Naive B cell (primary cell): ENCODE measurements at regions not wholly inside any gene's neighbourhood (a gene's known extent, or its start where the extent isn't known, plus 50 kb on each side); places are given as distances from the start of the nearest gene placed in this dataset.

ENCODE experiments used
- ATAC-seq, 2 donors: fragments of 150-1000 bp; cut with Tn5 transposase; 2 replicates each; pipeline ENCODE4 v1.10.0; 2021; ENCODE audit warnings: low read depth in 2 of 2, mild to moderate bottlenecking in 2 of 2, moderate library complexity in 2 of 2
- DNase-seq: peaks from one replicate; pipeline ENCODE4 v3.0.0; 2022
- H3K27ac Mint-ChIP-seq, 6 donors: one replicate each; pipeline ENCODE4 v1.8.0; 2020 to 2022; ENCODE audit warnings: mild to moderate bottlenecking in 6 of 6, mixed read lengths in 6 of 6, moderate library complexity in 5 of 6, inconsistent platforms in 2 of 6
- H3K27me3 Mint-ChIP-seq, 3 donors: one replicate each; pipeline ENCODE4 v1.8.0; 2021 to 2022; ENCODE audit warnings: mixed read lengths in 3 of 3, mild to moderate bottlenecking in 1 of 3
- H3K36me3 Mint-ChIP-seq, 2 donors: one replicate each; pipeline ENCODE4 v1.8.0; 2020 to 2022; ENCODE audit warnings: mixed read lengths in 2 of 2, inconsistent platforms in 1 of 2, mild to moderate bottlenecking in 1 of 2
- H3K4me1 Mint-ChIP-seq, 3 donors: one replicate each; pipeline ENCODE4 v1.8.0; 2020 to 2022; ENCODE audit warnings: mixed read lengths in 3 of 3, inconsistent platforms in 1 of 3, mild to moderate bottlenecking in 1 of 3, moderate library complexity in 1 of 3
- H3K4me3 Mint-ChIP-seq, 8 donors: one replicate each; pipeline ENCODE4 v1.8.0; 2020 to 2022; ENCODE audit warnings: mild to moderate bottlenecking in 8 of 8, mixed read lengths in 8 of 8, moderate library complexity in 8 of 8, inconsistent platforms in 2 of 8
- H3K9me3 Mint-ChIP-seq, 7 donors: one replicate each; pipeline ENCODE4 v1.8.0; 2020 to 2022; ENCODE audit warnings: mixed read lengths in 7 of 7, mild to moderate bottlenecking in 5 of 7, inconsistent platforms in 2 of 7, moderate library complexity in 1 of 7

GRCh38 chr11:30762188-30762587 is 176.0 kb upstream of the MPPED2 start:
- ATAC-seq: no peak
- no peaks in the 10 kb centered on the region for H3K4me1 Mint-ChIP-seq

GRCh38 chr11:30760345-30760744 is 174.2 kb upstream of the MPPED2 start:
- ATAC-seq (no peak), DNase-seq (no peak)
- Mint-ChIP-seq H3K27ac (no peak overlapping the region), H3K4me1 (no peaks in the 10 kb centered on the region), H3K36me3 (peaks cover 0 to 4% of the 10 kb centered on the region in 2 donors), H3K9me3 (peaks cover 3 to 18% (median 8%) of the 10 kb centered on the region in 7 donors), H3K4me3 (no peak overlapping the region), H3K27me3 (no peaks in the 10 kb centered on the region)

More at GRCh38 chr11:30762188-30762587, 176.0 kb upstream of the MPPED2 start:
- no peak overlapping the region for H3K4me3 Mint-ChIP-seq
- no peaks in the 10 kb centered on the region for H3K27me3 Mint-ChIP-seq
- peaks cover 0 to 4% of the 10 kb centered on the region in 2 donors for H3K36me3 Mint-ChIP-seq
- DNase-seq: no peak
- no peak overlapping the region for H3K27ac Mint-ChIP-seq
- H3K9me3 Mint-ChIP-seq: peaks cover 3 to 18% (median 8%) of the 10 kb centered on the region in 7 donors

- Mint-ChIP-seq H3K36me3 (peaks cover 0 to 4% of the 10 kb centered on the region in 2 donors), H3K27ac (no peak overlapping the region), H3K9me3 (peaks cover 3 to 21% (median 11%) of the 10 kb centered on the region in 7 donors), H3K4me3 (no peak overlapping the region), H3K27me3 (no peaks in the 10 kb centered on the region), H3K4me1 (no peaks in the 10 kb centered on the region)
- DNase-seq (no peak), ATAC-seq (no peak)
Measured at GRCh38 chr11:30758946-30759504, 172.9 kb upstream of the MPPED2 start.

GRCh38 chr11:30758518-30758917 is 172.4 kb upstream of the MPPED2 start:
- H3K4me3 Mint-ChIP-seq: no peak overlapping the region
- H3K27ac Mint-ChIP-seq: no peak overlapping the region
- no peaks in the 10 kb centered on the region for H3K4me1 Mint-ChIP-seq
- H3K9me3 Mint-ChIP-seq: peaks cover 3 to 23% (median 12%) of the 10 kb centered on the region in 7 donors
- H3K36me3 Mint-ChIP-seq: peaks cover 0 to 4% of the 10 kb centered on the region in 2 donors
- ATAC-seq: no peak
- no peaks in the 10 kb centered on the region for H3K27me3 Mint-ChIP-seq
- no peak for DNase-seq

- Mint-ChIP-seq H3K9me3 (peaks cover 3 to 17% (median 8%) of the 10 kb centered on the region in 7 donors), H3K27me3 (no peaks in the 10 kb centered on the region), H3K4me3 (no peak overlapping the region), H3K27ac (peak overlapping the region in 1 of 6 donors; percentile 52), H3K36me3 (peaks cover 0 to under 1% of the 10 kb centered on the region in 2 donors), H3K4me1 (no peaks in the 10 kb centered on the region)
- ATAC-seq (no peak), DNase-seq (no peak)
Measured at GRCh38 chr11:30758012-30758411, 171.9 kb upstream of the MPPED2 start.

GRCh38 chr11:30753994-30754393 is 167.8 kb upstream of the MPPED2 start:
- DNase-seq: no peak
- no peak overlapping the region for H3K27ac Mint-ChIP-seq
- ATAC-seq: no peak
- no peak overlapping the region for H3K4me3 Mint-ChIP-seq
- H3K27me3 Mint-ChIP-seq: no peaks in the 10 kb centered on the region
- H3K4me1 Mint-ChIP-seq: no peaks in the 10 kb centered on the region
- no peaks in the 10 kb centered on the region for H3K36me3 Mint-ChIP-seq
- H3K9me3 Mint-ChIP-seq: peaks cover 0 to 6% (median 4%) of the 10 kb centered on the region in 7 donors

- H3K4me3 Mint-ChIP-seq: no peak overlapping the region
- ATAC-seq: no peak
- H3K27ac Mint-ChIP-seq: no peak overlapping the region
- no peaks in the 10 kb centered on the region for H3K27me3 Mint-ChIP-seq
- H3K36me3 Mint-ChIP-seq: no peaks in the 10 kb centered on the region
- DNase-seq: no peak
- H3K4me1 Mint-ChIP-seq: no peaks in the 10 kb centered on the region
- H3K9me3 Mint-ChIP-seq: peaks cover 0 to 6% (median 4%) of the 10 kb centered on the region in 7 donors
Measured at GRCh38 chr11:30753504-30753903, 167.4 kb upstream of the MPPED2 start.

GRCh38 chr11:30749268-30749667 is 163.1 kb upstream of the MPPED2 start:
- ATAC-seq: no peak

GRCh38 chr11:30741039-30741550 is 154.9 kb upstream of the MPPED2 start:
- no peaks in the 10 kb centered on the region for H3K27me3 Mint-ChIP-seq
- H3K4me1 Mint-ChIP-seq: no peaks in the 10 kb centered on the region
- H3K9me3 Mint-ChIP-seq: peaks cover 0 to 8% (median 3%) of the 10 kb centered on the region in 7 donors
- no peak for DNase-seq
- no peak for ATAC-seq
- H3K4me3 Mint-ChIP-seq: no peak overlapping the region
- no peak overlapping the region for H3K27ac Mint-ChIP-seq
- H3K36me3 Mint-ChIP-seq: no peaks in the 10 kb centered on the region

More at GRCh38 chr11:30749268-30749667, 163.1 kb upstream of the MPPED2 start:
- no peaks in the 10 kb centered on the region for H3K27me3 Mint-ChIP-seq
- no peak overlapping the region for H3K4me3 Mint-ChIP-seq
- H3K36me3 Mint-ChIP-seq: no peaks in the 10 kb centered on the region
- no peak overlapping the region for H3K27ac Mint-ChIP-seq
- peaks cover 0 to 9% (median 4%) of the 10 kb centered on the region in 7 donors for H3K9me3 Mint-ChIP-seq
- no peaks in the 10 kb centered on the region for H3K4me1 Mint-ChIP-seq
- no peak for DNase-seq

- DNase-seq (no peak), ATAC-seq (no peak)
- Mint-ChIP-seq H3K4me3 (no peak overlapping the region), H3K27ac (no peak overlapping the region), H3K9me3 (peaks cover 0 to 8% (median 3%) of the 10 kb centered on the region in 7 donors), H3K4me1 (no peaks in the 10 kb centered on the region), H3K36me3 (no peaks in the 10 kb centered on the region), H3K27me3 (no peaks in the 10 kb centered on the region)
Measured at GRCh38 chr11:30740091-30740490, 153.9 kb upstream of the MPPED2 start.

- Mint-ChIP-seq H3K36me3 (no peaks in the 10 kb centered on the region), H3K27ac (no peak overlapping the region), H3K27me3 (no peaks in the 10 kb centered on the region)
Measured at GRCh38 chr11:30735946-30736345, 149.8 kb upstream of the MPPED2 start.

GRCh38 chr11:30733748-30734147 is 147.6 kb upstream of the MPPED2 start:
- Mint-ChIP-seq H3K4me3 (no peak overlapping the region), H3K27ac (no peak overlapping the region), H3K27me3 (no peaks in the 10 kb centered on the region), H3K4me1 (no peaks in the 10 kb centered on the region), H3K9me3 (peaks cover 0 to 3% (median 2%) of the 10 kb centered on the region in 7 donors), H3K36me3 (no peaks in the 10 kb centered on the region)
- no peak for DNase-seq
- no peak for ATAC-seq

More at GRCh38 chr11:30735946-30736345, 149.8 kb upstream of the MPPED2 start:
- H3K4me3 Mint-ChIP-seq: no peak overlapping the region
- ATAC-seq (no peak), DNase-seq (no peak)
- peaks cover 0 to 8% (median 2%) of the 10 kb centered on the region in 7 donors for H3K9me3 Mint-ChIP-seq
- H3K4me1 Mint-ChIP-seq: no peaks in the 10 kb centered on the region

- no peaks in the 10 kb centered on the region for H3K27me3 Mint-ChIP-seq
- no peaks in the 10 kb centered on the region for H3K36me3 Mint-ChIP-seq
- no peak overlapping the region for H3K27ac Mint-ChIP-seq
- H3K9me3 Mint-ChIP-seq: peaks cover 0 to 3% (median 0%) of the 10 kb centered on the region in 7 donors
- ATAC-seq (no peak), DNase-seq (no peak)
- no peak overlapping the region for H3K4me3 Mint-ChIP-seq
- no peaks in the 10 kb centered on the region for H3K4me1 Mint-ChIP-seq
Measured at GRCh38 chr11:30730011-30730410, 143.9 kb upstream of the MPPED2 start.

GRCh38 chr11:30729187-30729713 is 143.1 kb upstream of the MPPED2 start:
- ATAC-seq (no peak), DNase-seq (no peak)
- Mint-ChIP-seq H3K4me3 (no peak overlapping the region), H3K4me1 (no peaks in the 10 kb centered on the region), H3K9me3 (peaks cover 0 to 4% (median 0%) of the 10 kb centered on the region in 7 donors), H3K36me3 (no peaks in the 10 kb centered on the region), H3K27ac (no peak overlapping the region), H3K27me3 (no peaks in the 10 kb centered on the region)
